GM10266 (cell line): ENCODE measurements at regions not wholly inside any gene's neighbourhood (a gene's known extent, or its start where the extent isn't known, plus 50 kb on each side); places are given as distances from the start of the nearest gene placed in this dataset.
"Not testable (repeated sequence)": the region's sequence is repeated elsewhere in the genome, so short reads cannot be mapped to it uniquely, and the experiment has no call there.

Source experiments
- DNase-seq: peaks from one replicate; pipeline ENCODE4 v3.0.0; 2012; ENCODE audit errors: extremely low spot score
- TF ChIP-seq, protein P1 (sequence below): IDR thresholded peaks from 2 replicates; pipeline ENCODE4 v1.5.1; 2012; ENCODE audit warnings: mild to moderate bottlenecking, low read depth; ENCODE audit not compliant: control insufficient read depth, insufficient read depth; ENCODE audit errors: missing control alignments

DNA sequence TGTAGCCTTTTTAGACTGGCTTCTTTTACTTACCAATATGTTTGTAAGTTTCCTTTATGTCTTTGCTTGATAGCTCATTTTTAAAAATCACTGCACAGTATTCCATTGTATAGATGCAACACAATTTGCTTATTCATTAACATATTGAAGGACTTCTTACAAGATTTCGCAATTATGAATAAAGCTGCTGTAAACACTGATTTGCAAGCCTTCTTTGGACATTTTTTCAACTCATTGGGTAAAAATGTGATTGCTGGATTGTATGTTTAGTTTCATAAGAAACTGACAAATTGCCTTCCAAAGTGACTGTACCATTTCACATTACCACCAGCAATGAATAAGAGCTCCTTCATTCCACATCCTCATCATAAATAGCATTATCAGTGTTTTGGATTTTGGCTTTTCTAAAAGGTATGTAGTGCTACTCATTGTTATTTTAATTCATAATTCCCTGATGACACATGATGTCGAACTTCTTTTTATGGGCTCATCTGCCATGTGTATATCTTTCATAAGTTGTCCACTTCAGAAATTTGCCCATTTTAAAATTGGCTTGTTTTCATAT, 80.7 kb downstream of the TFAP2B start:
- TF ChIP-seq, protein P1, sequence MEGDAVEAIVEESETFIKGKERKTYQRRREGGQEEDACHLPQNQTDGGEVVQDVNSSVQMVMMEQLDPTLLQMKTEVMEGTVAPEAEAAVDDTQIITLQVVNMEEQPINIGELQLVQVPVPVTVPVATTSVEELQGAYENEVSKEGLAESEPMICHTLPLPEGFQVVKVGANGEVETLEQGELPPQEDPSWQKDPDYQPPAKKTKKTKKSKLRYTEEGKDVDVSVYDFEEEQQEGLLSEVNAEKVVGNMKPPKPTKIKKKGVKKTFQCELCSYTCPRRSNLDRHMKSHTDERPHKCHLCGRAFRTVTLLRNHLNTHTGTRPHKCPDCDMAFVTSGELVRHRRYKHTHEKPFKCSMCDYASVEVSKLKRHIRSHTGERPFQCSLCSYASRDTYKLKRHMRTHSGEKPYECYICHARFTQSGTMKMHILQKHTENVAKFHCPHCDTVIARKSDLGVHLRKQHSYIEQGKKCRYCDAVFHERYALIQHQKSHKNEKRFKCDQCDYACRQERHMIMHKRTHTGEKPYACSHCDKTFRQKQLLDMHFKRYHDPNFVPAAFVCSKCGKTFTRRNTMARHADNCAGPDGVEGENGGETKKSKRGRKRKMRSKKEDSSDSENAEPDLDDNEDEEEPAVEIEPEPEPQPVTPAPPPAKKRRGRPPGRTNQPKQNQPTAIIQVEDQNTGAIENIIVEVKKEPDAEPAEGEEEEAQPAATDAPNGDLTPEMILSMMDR, result no peak
- no peak for DNase-seq

DNA sequence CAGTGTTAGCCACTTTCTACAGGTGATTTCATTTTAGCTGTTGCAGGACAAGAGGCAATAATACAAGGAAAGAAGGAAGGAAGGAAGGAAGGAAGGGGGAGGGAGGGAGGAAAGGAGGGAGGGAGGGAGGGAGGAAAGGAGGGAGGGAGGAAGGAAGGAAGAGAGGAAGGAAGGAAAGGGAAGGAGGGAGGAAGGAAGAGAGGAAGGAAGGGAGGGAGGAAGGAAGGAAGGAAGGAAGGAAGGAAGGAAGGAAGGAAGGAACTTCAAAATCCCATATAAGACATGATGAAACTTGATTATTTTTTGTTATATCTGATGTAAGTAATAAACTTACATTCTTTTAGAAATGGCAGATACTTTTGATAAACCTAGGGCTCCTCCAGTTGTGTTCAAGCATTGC, 83.6 kb downstream of the TFAP2B start:
- no peak for DNase-seq
- TF ChIP-seq, protein P1, result no peak

DNA sequence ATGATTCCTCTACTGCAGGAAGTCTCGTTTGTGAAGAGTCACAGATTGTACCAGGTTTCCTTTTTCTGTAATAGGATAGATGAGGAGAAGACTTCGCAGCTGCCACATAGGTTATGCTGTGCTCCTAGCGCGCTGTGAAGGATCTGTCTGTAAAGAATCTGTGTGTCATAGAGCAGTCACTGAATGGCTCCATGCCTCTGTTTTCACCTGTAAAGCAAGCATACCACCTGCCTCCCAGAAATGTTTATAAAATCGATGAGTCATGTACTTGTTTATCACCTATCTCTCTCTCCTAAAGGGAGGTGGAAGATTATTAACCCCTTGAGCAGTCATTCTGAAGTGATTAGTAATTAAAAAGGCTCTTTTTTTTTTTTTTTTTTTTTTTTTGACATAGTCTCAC, 86.6 kb downstream of the TFAP2B start:
- no peak for DNase-seq
- TF ChIP-seq, protein P1, result no peak

DNA sequence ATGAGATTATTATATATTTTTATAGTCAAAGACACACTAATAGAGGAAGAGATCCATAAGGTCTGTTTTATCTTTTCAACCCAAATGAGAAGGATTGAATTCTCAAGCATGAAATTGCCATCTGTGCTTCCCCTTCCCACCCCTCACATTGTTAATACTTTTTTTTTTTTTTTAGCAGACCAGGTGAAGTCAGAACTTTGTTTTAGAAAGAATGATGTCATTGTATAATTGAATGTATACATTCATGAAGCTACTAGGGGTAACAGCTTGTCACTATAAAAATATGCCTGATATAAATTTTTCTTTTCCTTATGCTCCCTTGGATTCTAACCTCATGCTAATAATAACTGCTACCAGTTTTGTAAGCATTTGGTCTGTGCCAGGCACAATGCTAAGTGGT, 88.9 kb downstream of the TFAP2B start:
- DNase-seq, result no peak
- TF ChIP-seq, protein P1, result no peak

DNA sequence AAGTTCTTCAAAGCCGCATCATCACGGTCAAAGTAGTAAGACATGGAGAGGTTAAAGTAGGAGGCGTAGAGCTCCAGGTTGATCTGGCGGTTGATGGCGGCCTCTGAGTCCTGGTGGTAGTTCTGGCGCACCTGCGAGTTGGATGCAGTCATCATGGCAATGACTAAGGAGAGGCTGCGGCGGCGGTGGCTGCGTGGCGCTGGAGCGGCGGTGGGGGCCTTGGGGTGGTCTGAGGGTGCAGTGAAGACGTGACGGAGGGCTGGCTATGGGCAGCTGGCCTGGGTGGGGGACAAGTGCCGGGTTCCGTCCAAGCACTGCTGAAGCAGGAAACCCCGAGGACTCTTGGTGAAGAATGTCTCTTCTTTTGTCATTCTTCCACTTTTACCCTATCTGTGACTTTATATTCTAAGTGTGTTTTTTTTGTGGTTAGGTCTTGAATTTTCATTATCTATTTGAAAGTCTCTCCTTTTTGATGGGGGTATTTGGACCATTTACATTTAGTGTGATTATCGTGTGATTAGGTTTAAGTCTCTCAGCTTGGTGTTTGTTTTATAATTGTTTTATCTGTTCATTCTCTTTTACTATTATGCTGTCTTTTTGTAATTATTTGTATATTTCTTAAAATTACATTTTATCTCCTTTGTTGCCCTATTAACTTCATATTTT, 94.6 kb downstream of the TFAP2B start:
- DNase-seq, result no peak
- TF ChIP-seq, protein P1, result no peak

DNA sequence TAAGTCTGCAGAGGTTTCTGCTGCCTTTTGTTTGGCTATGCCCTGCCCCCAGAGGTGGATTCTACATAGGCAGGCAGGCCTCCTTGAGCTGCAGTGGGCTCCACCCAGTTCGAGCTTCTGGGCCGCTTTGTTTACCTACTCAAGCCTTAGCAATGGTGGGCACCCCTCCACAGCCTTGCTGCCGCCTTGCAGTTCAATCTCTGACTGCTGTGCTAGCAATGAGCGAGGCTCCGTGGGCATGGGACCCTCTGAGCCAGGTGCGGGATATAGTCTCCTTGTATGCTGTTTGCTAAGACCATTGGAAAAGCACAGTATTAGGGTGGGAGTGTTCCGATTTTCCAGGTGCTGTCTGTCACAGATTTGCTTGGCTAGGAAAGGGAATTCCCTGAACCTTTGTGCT, 102.7 kb downstream of the TFAP2B start:
- not testable (repeated sequence) for DNase-seq

DNA sequence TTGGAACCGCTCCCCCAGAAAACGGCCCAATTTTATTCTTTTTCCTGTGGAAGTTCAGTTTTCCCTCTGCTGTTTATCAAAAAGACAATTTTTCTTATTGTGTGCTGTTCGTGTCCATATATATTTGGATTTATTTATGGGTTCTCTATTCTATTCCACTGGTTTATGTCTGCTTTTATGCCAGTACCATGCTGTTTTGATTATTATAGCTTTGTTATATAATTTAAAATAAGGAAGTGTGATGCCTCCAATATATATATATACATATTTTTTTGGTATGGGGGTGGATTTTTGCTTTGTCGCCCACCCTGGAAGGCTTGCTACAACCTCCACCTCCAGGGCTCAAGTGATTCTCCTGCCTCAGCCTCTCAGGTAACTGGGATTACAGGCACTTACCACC, 103.3 kb downstream of the TFAP2B start:
- TF ChIP-seq, protein P1, result no peak
- no peak for DNase-seq
